ENCODE measurements at regions not wholly inside any gene's neighbourhood (a gene's known extent, or its start where the extent isn't known, plus 50 kb on each side); places are given as distances from the start of the nearest gene placed in this dataset.
"Not testable (repeated sequence)": the region's sequence is repeated elsewhere in the genome, so short reads cannot be mapped to it uniquely, and the experiment has no call there.

DNA sequence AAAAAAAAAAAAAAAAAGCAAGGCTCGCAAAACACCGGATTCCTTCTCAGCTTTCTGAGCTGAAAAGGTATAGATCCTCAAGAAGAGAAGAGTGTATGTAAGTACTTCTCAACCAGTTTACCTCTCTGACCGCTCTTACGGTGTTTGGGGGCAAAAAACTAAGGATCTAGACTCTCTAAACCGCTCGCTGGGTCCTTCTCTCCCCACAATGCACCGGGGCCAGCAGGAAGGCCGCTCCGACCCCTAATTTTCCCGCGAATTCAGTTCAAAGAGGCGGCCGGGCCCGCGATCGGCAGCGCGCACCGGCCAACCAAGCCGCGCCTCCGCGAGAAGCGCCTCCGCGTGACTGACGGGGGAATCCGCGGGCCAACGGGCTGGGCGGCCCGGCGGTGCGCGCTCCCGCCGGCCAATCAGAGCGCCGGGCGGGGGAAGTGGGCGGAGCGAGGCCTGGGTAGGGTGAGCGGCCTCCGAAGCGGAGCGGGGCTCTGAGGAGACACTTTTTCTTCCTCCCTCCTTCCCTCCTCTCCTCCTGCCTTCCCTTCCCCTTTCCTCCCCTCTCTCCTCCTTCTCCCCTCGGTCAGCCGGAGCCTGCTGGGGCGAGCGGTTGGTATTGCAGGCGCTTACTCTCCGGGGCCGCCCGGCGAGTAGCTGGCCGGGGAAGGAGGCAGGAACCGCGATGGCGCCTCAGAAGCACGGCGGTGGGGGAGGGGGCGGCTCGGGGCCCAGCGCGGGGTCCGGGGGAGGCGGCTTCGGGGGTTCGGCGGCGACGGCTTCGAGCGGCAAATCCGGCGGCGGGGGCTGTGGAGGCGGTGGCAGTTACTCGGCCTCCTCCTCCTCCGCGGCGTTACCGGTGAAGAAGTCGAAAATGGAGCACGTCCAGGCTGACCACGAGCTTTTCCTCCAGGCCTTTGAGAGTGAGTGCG lies 93.0 kb downstream of the CRLF3 start:
- TF ChIP-seq, protein P1, sequence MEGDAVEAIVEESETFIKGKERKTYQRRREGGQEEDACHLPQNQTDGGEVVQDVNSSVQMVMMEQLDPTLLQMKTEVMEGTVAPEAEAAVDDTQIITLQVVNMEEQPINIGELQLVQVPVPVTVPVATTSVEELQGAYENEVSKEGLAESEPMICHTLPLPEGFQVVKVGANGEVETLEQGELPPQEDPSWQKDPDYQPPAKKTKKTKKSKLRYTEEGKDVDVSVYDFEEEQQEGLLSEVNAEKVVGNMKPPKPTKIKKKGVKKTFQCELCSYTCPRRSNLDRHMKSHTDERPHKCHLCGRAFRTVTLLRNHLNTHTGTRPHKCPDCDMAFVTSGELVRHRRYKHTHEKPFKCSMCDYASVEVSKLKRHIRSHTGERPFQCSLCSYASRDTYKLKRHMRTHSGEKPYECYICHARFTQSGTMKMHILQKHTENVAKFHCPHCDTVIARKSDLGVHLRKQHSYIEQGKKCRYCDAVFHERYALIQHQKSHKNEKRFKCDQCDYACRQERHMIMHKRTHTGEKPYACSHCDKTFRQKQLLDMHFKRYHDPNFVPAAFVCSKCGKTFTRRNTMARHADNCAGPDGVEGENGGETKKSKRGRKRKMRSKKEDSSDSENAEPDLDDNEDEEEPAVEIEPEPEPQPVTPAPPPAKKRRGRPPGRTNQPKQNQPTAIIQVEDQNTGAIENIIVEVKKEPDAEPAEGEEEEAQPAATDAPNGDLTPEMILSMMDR (IDR thresholded peaks at IDR 0.05; ENCODE audit: insufficient read depth, low read length) = not testable (repeated sequence)
- TF ChIP-seq POLR2AphosphoS5 (IDR thresholded peaks at IDR 0.05; ENCODE audit: low read depth) = peak; percentile 19; the same call in 1 of the 2 replicates
